ENCODE measurements at regions not wholly inside any gene's neighbourhood (a gene's known extent, or its start where the extent isn't known, plus 50 kb on each side); places are given as distances from the start of the nearest gene placed in this dataset.

- intact Hi-C loops (cut with DNase I) = no loop called here
- no peaks in the 10 kb centered on the region for H3K36me3 ChIP-seq
- H3K27ac ChIP-seq = no peak overlapping the region
- no peaks in the 10 kb centered on the region for H3K27me3 ChIP-seq (replicated peaks; ENCODE audit: insufficient read depth)
- no peak overlapping the region for H3K4me3 ChIP-seq
- DNase-seq (ENCODE audit: low spot score) = no peak
- 21% methylated on average over 5 of the region's 5 CpGs for WGBS
- TF ChIP-seq POLR2A (IDR thresholded peaks at IDR 0.05) = no peak
- no peak for TF ChIP-seq CTCF (IDR thresholded peaks at IDR 0.05)
- TF ChIP-seq POLR2AphosphoS5 (IDR thresholded peaks at IDR 0.05) = no peak
- H3K4me1 ChIP-seq (replicated peaks) = no peaks in the 10 kb centered on the region
- no peaks in the 10 kb centered on the region for H3K9me3 ChIP-seq
Measured at GRCh38 chr2:220117025-220117424, 489.6 kb downstream of the SLC4A3 start.

- intact Hi-C loops (cut with DNase I) = no loop called here
- no peaks in the 10 kb centered on the region for H3K4me1 ChIP-seq (replicated peaks)
- H3K9me3 ChIP-seq = no peaks in the 10 kb centered on the region
- TF ChIP-seq CTCF (IDR thresholded peaks at IDR 0.05) (no peak), POLR2A (IDR thresholded peaks at IDR 0.05) (no peak), POLR2AphosphoS5 (IDR thresholded peaks at IDR 0.05) (no peak)
- DNase-seq (ENCODE audit: low spot score) = no peak
- H3K27ac ChIP-seq = no peak overlapping the region
- WGBS = 84% methylated on average over 2 of the region's 2 CpGs
- H3K4me3 ChIP-seq = no peak overlapping the region
- no peaks in the 10 kb centered on the region for H3K36me3 ChIP-seq
- H3K27me3 ChIP-seq (replicated peaks; ENCODE audit: insufficient read depth) = no peaks in the 10 kb centered on the region
Measured at GRCh38 chr2:220120041-220120440, 492.6 kb downstream of the SLC4A3 start.

- no peaks in the 10 kb centered on the region for H3K27me3 ChIP-seq (replicated peaks; ENCODE audit: insufficient read depth)
- intact Hi-C loops (cut with DNase I) = no loop called here
- H3K36me3 ChIP-seq = no peaks in the 10 kb centered on the region
- DNase-seq (ENCODE audit: low spot score) = no peak
- no peak overlapping the region for H3K27ac ChIP-seq
- no peaks in the 10 kb centered on the region for H3K9me3 ChIP-seq
- TF ChIP-seq CTCF (IDR thresholded peaks at IDR 0.05) (no peak), POLR2A (IDR thresholded peaks at IDR 0.05) (no peak), POLR2AphosphoS5 (IDR thresholded peaks at IDR 0.05) (no peak)
- H3K4me1 ChIP-seq (replicated peaks) = no peaks in the 10 kb centered on the region
- H3K4me3 ChIP-seq = no peak overlapping the region
- 73% methylated on average over 2 of the region's 2 CpGs for WGBS
Measured at GRCh38 chr2:220123751-220124150, 496.3 kb downstream of the SLC4A3 start.

- intact Hi-C loops (cut with DNase I) = no loop called here
- H3K27me3 ChIP-seq (replicated peaks; ENCODE audit: insufficient read depth) = no peaks in the 10 kb centered on the region
- H3K9me3 ChIP-seq = no peaks in the 10 kb centered on the region
- WGBS = 87% methylated on average over 8 of the region's 8 CpGs
- TF ChIP-seq POLR2AphosphoS5 (IDR thresholded peaks at IDR 0.05) (no peak), POLR2A (IDR thresholded peaks at IDR 0.05) (no peak), CTCF (IDR thresholded peaks at IDR 0.05) (no peak)
- no peaks in the 10 kb centered on the region for H3K36me3 ChIP-seq
- H3K4me1 ChIP-seq (replicated peaks) = no peaks in the 10 kb centered on the region
- no peak for DNase-seq (ENCODE audit: low spot score)
- no peak overlapping the region for H3K4me3 ChIP-seq
- H3K27ac ChIP-seq = no peak overlapping the region
Measured at GRCh38 chr2:220125551-220125950, 498.1 kb downstream of the SLC4A3 start.

- no peaks in the 10 kb centered on the region for H3K4me1 ChIP-seq (replicated peaks)
- 43% methylated on average over 3 of the region's 3 CpGs for WGBS
- peak; percentile 4 for DNase-seq (ENCODE audit: low spot score)
- no peak overlapping the region for H3K27ac ChIP-seq
- H3K36me3 ChIP-seq = no peaks in the 10 kb centered on the region
- no peak for TF ChIP-seq CTCF (IDR thresholded peaks at IDR 0.05)
- TF ChIP-seq POLR2A (IDR thresholded peaks at IDR 0.05) = no peak
- TF ChIP-seq POLR2AphosphoS5 (IDR thresholded peaks at IDR 0.05) = no peak
- H3K4me3 ChIP-seq = no peak overlapping the region
- H3K27me3 ChIP-seq (replicated peaks; ENCODE audit: insufficient read depth) = no peaks in the 10 kb centered on the region
- H3K9me3 ChIP-seq = no peaks in the 10 kb centered on the region
- intact Hi-C loops (cut with DNase I) = no loop called here
Measured at GRCh38 chr2:220127311-220127710, 499.9 kb downstream of the SLC4A3 start.
